OCI-LY3 (cell line): ENCODE measurements at regions not wholly inside any gene's neighbourhood (a gene's known extent, or its start where the extent isn't known, plus 50 kb on each side); places are given as distances from the start of the nearest gene placed in this dataset.

Experiments used
- H2AFZ ChIP-seq: fragments of 200-600, 300-600 bp; shearing (Covaris generic); 2 replicates; pipeline ENCODE4 v1.6.0; 2014; ENCODE audit warnings: antibody characterized with exemption, low read depth, low read length
- H3K27ac ChIP-seq: fragments of 200-600, 300-600 bp; sonication (generic); 2 replicates; pipeline ENCODE4 v1.5.1; 2014; ENCODE audit warnings: mild to moderate bottlenecking, low read length, moderate library complexity, mixed read lengths
- H3K27me3 ChIP-seq: fragments of 200-600, 300-600 bp; sonication (generic); 2 replicates; pipeline ENCODE4 v1.6.1; 2014; ENCODE audit warnings: low read depth, low read length, mixed read lengths
- H3K36me3 ChIP-seq: fragments of 200-600, 300-600 bp; sonication (generic); replicated peaks from 2 replicates; pipeline ENCODE3; 2014; ENCODE audit warnings: low read depth, low read length, mixed read lengths
- H3K4me1 ChIP-seq: fragments of 300-600, 200-600 bp; sonication (generic); 2 replicates; pipeline ENCODE4 v1.6.1; 2014; ENCODE audit warnings: low read length, mixed read lengths
- H3K4me2 ChIP-seq: fragments of 200-600, 300-600 bp; sonication (generic); 2 replicates; pipeline ENCODE4 v1.6.1; 2014; ENCODE audit warnings: low read length, mixed read lengths
- H3K4me3 ChIP-seq: fragments of 300-600, 200-600 bp; sonication (generic); 2 replicates; pipeline ENCODE4 v1.5.1; 2014; ENCODE audit warnings: antibody characterized with exemption, mild to moderate bottlenecking, low read length, moderate library complexity
- H3K79me2 ChIP-seq: fragments of 300-600, 200-600 bp; shearing (Covaris generic); 2 replicates; pipeline ENCODE4 v1.6.1; 2014; ENCODE audit warnings: mild to moderate bottlenecking, low read length, mixed read lengths
- H3K9ac ChIP-seq: fragments of 300-600, 200-600 bp; shearing (Covaris generic); 2 replicates; pipeline ENCODE4 v1.6.0; 2014; ENCODE audit warnings: mild to moderate bottlenecking, low read length, moderate library complexity
- H3K9me3 ChIP-seq: fragments of 200-600, 300-600 bp; shearing (Covaris generic); 2 replicates; pipeline ENCODE4 v1.6.1; 2014; ENCODE audit warnings: low read length, mixed read lengths; ENCODE audit not compliant: insufficient read depth
- H4K20me1 ChIP-seq: fragments of 200-600, 300-600 bp; sonication (generic); 2 replicates; pipeline ENCODE4 v1.6.1; 2016; ENCODE audit warnings: low read length, mixed read lengths; ENCODE audit not compliant: insufficient read depth
- CTCF ChIP-seq: fragments of 200-600, 300-600 bp; sonication (generic); IDR thresholded peaks from 2 replicates; pipeline ENCODE4 v1.5.1; 2014; ENCODE audit warnings: antibody characterized with exemption, low read length, low read depth
- EZH2phosphoT487 ChIP-seq: fragments of 200-600 bp; shearing (Covaris generic); IDR thresholded peaks from 2 replicates; pipeline ENCODE4 v1.6.1; 2018; ENCODE audit warnings: antibody characterized with exemption, mixed run types, low read depth

- no peaks in the 10 kb centered on the region for H3K27me3 ChIP-seq
- no peaks in the 10 kb centered on the region for H3K9me3 ChIP-seq
- H3K4me3 ChIP-seq = no peak overlapping the region
Observed at GRCh38 chr5:165783024-165783423, 2277.6 kb downstream of the MAT2B start.

DNA sequence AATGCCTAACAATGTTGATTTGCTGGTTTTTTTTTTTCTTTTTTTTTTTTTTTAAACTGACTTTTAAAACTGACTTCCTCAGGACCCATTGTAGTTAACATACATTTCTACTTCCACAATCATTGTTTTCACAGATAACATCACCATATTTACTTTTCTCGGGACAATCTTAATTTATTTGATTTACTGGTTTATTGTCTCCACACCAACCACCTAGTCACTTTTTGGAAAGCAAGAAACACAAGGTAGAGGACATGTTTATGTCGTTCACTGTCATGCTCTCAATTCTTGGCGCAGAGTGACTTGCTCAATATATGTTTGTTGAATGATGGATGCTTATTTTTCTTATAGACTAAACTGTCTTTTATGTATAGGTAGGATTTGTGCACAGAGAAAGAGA is 2280.7 kb downstream of the MAT2B start:
- Histone ChIP-seq H3K4me3 (no peak overlapping the region), H3K4me2 (no peak overlapping the region)

More at GRCh38 chr5:165783024-165783423, 2277.6 kb downstream of the MAT2B start:
- Histone ChIP-seq H2AFZ (no peak overlapping the region), H3K4me2 (no peak overlapping the region), H3K9ac (no peak overlapping the region), H3K36me3 (no peaks in the 10 kb centered on the region), H3K4me1 (no peaks in the 10 kb centered on the region), H3K79me2 (no peaks in the 10 kb centered on the region), H4K20me1 (no peaks in the 10 kb centered on the region), H3K27ac (no peak overlapping the region)
- TF ChIP-seq CTCF = no peak
- TF ChIP-seq EZH2phosphoT487 = no peak

DNA sequence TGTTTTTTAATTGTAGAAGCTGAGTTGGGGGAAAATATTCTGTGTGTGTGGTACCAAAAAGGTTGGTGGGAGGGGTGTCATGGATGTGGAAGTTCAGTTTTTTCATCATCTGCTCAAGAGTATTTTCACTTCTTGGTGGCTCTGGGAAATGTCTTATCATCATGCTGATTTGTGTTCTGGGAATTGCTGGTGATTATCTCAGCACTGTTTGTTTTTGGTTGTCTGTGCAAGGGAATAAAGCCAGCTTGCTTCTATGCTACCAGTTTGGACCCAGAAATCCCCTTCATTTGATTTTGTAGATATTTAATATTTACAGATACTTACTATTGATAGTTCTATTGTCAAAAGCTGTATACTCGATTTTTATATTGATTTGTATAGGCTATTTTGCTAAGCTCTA is 2289.7 kb downstream of the MAT2B start:
- no peaks in the 10 kb centered on the region for H3K79me2 ChIP-seq
- H3K9ac ChIP-seq = no peak overlapping the region
- no peak for TF ChIP-seq EZH2phosphoT487
- no peak for TF ChIP-seq CTCF
- H3K9me3 ChIP-seq = no peaks in the 10 kb centered on the region
- H3K4me3 ChIP-seq = no peak overlapping the region
- no peak overlapping the region for H2AFZ ChIP-seq
- H3K27me3 ChIP-seq = no peaks in the 10 kb centered on the region
- no peaks in the 10 kb centered on the region for H4K20me1 ChIP-seq
- H3K4me1 ChIP-seq = no peaks in the 10 kb centered on the region
- H3K4me2 ChIP-seq = no peak overlapping the region
- no peak overlapping the region for H3K27ac ChIP-seq
- H3K36me3 ChIP-seq = no peaks in the 10 kb centered on the region

More for the DNA sequence above, 2280.7 kb downstream of the MAT2B start:
- H3K79me2 ChIP-seq = no peaks in the 10 kb centered on the region
- no peak overlapping the region for H3K27ac ChIP-seq
- TF ChIP-seq EZH2phosphoT487 (no peak), CTCF (no peak)
- no peak overlapping the region for H2AFZ ChIP-seq
- H4K20me1 ChIP-seq = no peaks in the 10 kb centered on the region
- H3K9ac ChIP-seq = no peak overlapping the region
- H3K9me3 ChIP-seq = no peaks in the 10 kb centered on the region
- H3K27me3 ChIP-seq = no peaks in the 10 kb centered on the region
- no peaks in the 10 kb centered on the region for H3K4me1 ChIP-seq
- no peaks in the 10 kb centered on the region for H3K36me3 ChIP-seq

- Histone ChIP-seq H4K20me1 (no peaks in the 10 kb centered on the region), H3K4me3 (no peak overlapping the region), H3K36me3 (no peaks in the 10 kb centered on the region), H3K79me2 (no peaks in the 10 kb centered on the region), H3K27me3 (no peaks in the 10 kb centered on the region), H3K27ac (no peak overlapping the region), H3K9me3 (no peaks in the 10 kb centered on the region), H3K4me2 (no peak overlapping the region), H2AFZ (no peak overlapping the region), H3K4me1 (no peaks in the 10 kb centered on the region), H3K9ac (no peak overlapping the region)
- no peak for TF ChIP-seq CTCF
- no peak for TF ChIP-seq EZH2phosphoT487
Observed at GRCh38 chr5:165805756-165806155, 2300.3 kb downstream of the MAT2B start.
